WERI-Rb-1 (cell line): ENCODE measurements at regions not wholly inside any gene's neighbourhood (a gene's known extent, or its start where the extent isn't known, plus 50 kb on each side); places are given as distances from the start of the nearest gene placed in this dataset.

ENCODE experiments used
- DNase-seq: peaks from one replicate; pipeline ENCODE4 v3.0.0-alpha.2; 2020
- H3K27ac ChIP-seq: fragments of 250-450 bp; sonication (Bioruptor Pico); 2 replicates; pipeline ENCODE4 v1.5.1; 2020; ENCODE audit warnings: mild to moderate bottlenecking, moderate library complexity
- H3K27me3 ChIP-seq: fragments of 250-450 bp; sonication (Bioruptor Pico); 2 replicates; pipeline ENCODE4 v1.5.1; 2021; ENCODE audit warnings: mild to moderate bottlenecking, low read depth, moderate library complexity; ENCODE audit not compliant: insufficient read depth, severe bottlenecking
- H3K36me3 ChIP-seq: fragments of 250-450 bp; sonication (Bioruptor Pico); 2 replicates; pipeline ENCODE4 v1.5.1; 2020; ENCODE audit warnings: mild to moderate bottlenecking, moderate library complexity
- H3K4me3 ChIP-seq: 2 replicates; pipeline ENCODE4 v1.5.1; 2011; ENCODE audit warnings: low read depth, mild to moderate bottlenecking, control low read depth, low read length
- H3K9me3 ChIP-seq: fragments of 250-450 bp; sonication (Bioruptor Pico); 2 replicates; pipeline ENCODE4 v1.5.1; 2021; ENCODE audit warnings: mild to moderate bottlenecking, moderate library complexity; ENCODE audit not compliant: severe bottlenecking
- CTCF ChIP-seq: IDR thresholded peaks from 2 replicates; pipeline ENCODE4 v1.5.1; 2011; ENCODE audit warnings: low read depth, mild to moderate bottlenecking, control low read depth, inconsistent platforms, low read length

- Histone ChIP-seq H3K27ac (no peak overlapping the region), H3K9me3 (no peaks in the 10 kb centered on the region), H3K27me3 (no peaks in the 10 kb centered on the region), H3K36me3 (no peaks in the 10 kb centered on the region), H3K4me3 (no peak overlapping the region)
- no peak for DNase-seq
- no peak for TF ChIP-seq CTCF
Measured at GRCh38 chr7:49721441-49721840, 52.0 kb upstream of the VWC2 start.
